A549 (cell line): ENCODE measurements at regions not wholly inside any gene's neighbourhood (a gene's known extent, or its start where the extent isn't known, plus 50 kb on each side); places are given as distances from the start of the nearest gene placed in this dataset.

Source experiments
- ATAC-seq, 2 experiments: fragments of 200-7000 bp in 1 of 2; fragments of >200 bp in 1 of 2; cut with Nextera tagmentation in 1 of 2; cut with Tn5 transposase in 1 of 2; 3 replicates each; pipeline versions ENCODE4 v1.8.0 to v1.9.1; 2018 to 2020; ENCODE audit warnings: mild to moderate bottlenecking in 1 of 2, moderate library complexity in 1 of 2
- CTCF ChIA-PET: fragments of 300-600 bp; sonication (Branson Sonifier 250); formaldehyde crosslinking; extraction: SDS; loops from one replicate; lab custom pipeline; 2021; ENCODE audit warnings: antibody characterized with exemption, inconsistent platforms; lab: Yijun Ruan, JAX
- POLR2A ChIA-PET: fragments of 350-600 bp; formaldehyde crosslinking; extraction: SDS; loops from one replicate; lab custom pipeline; 2021; ENCODE audit warnings: antibody characterized with exemption, inconsistent platforms; lab: Yijun Ruan, JAX
- DNase-seq, 2 experiments: peaks; one replicate each; pipeline versions ENCODE4 v3.0.0 to v3.0.0-alpha.2; 2011 to 2016; ENCODE audit warnings: low read depth in 1 of 2, low spot score in 1 of 2
- FAIRE-seq: peaks from 2 replicates; lab custom pipeline; 2011; peaks lifted over from hg19 to GRCh38; lab: Jason Lieb, UNC
- H3K27ac ChIP-seq, 2 experiments: fragments of >200 bp; sonication (Bioruptor Twin); formaldehyde crosslinking; 3 replicates each; pipeline ENCODE4 v1.5.1; 2016 to 2017
- H3K4me1 ChIP-seq: fragments of >200 bp; sonication (Bioruptor Twin); formaldehyde crosslinking; 3 replicates; pipeline ENCODE4 v1.6.1; 2016
- H3K4me2 ChIP-seq: fragments of >200 bp; sonication (Bioruptor Twin); formaldehyde crosslinking; 3 replicates; pipeline ENCODE4 v1.6.1; 2016
- H3K4me3 ChIP-seq: fragments of >200 bp; sonication (Bioruptor Twin); formaldehyde crosslinking; 3 replicates; pipeline ENCODE4 v1.5.1; 2016
- H3K9me3 ChIP-seq: fragments of >200 bp; sonication (Bioruptor Twin); formaldehyde crosslinking; 3 replicates; pipeline ENCODE4 v1.6.1; 2016
- CEBPB ChIP-seq, 2 experiments: fragments of >200 bp in 1 of 2; sonication (Bioruptor Twin) in 1 of 2; formaldehyde crosslinking in 1 of 2; IDR thresholded peaks; 2 replicates each; pipeline ENCODE4 v1.6.1; 2012 to 2016
- CHD2 ChIP-seq: fragments of 150-350 bp; IDR thresholded peaks from 2 replicates; pipeline ENCODE4 v1.6.1; 2014; ENCODE audit warnings: low read length; ENCODE audit not compliant: partially characterized antibody
- EP300 ChIP-seq, 2 experiments: fragments of >200 bp; sonication (Bioruptor Twin); formaldehyde crosslinking; IDR thresholded peaks; 2 replicates in 1 of 2; 3 replicates in 1 of 2; pipeline ENCODE4 v1.6.1; 2016 to 2017
- ESRRA ChIP-seq: fragments of 150-350 bp; IDR thresholded peaks from 2 replicates; pipeline ENCODE4 v1.6.1; 2014; ENCODE audit warnings: mild to moderate bottlenecking, low read length, borderline replicate concordance
- FOSB ChIP-seq: fragments of 250-450 bp; sonication (Bioruptor Pico); IDR thresholded peaks from 2 replicates; pipeline ENCODE4 v1.5.0; 2020; ENCODE audit warnings: mild to moderate bottlenecking, moderate library complexity
- FOXS1 ChIP-seq: fragments of 250-450 bp; sonication (Bioruptor Pico); IDR thresholded peaks from 2 replicates; pipeline ENCODE4 v1.5.0; 2020; ENCODE audit warnings: mild to moderate bottlenecking, moderate library complexity
- HDAC2 ChIP-seq: fragments of 200-600 bp; sonication (generic); IDR thresholded peaks from 2 replicates; pipeline ENCODE4 v1.6.1; 2016
- HEYL ChIP-seq: fragments of 250-450 bp; sonication (Bioruptor Pico); IDR thresholded peaks from 2 replicates; pipeline ENCODE4 v1.8.0; 2021; ENCODE audit warnings: mild to moderate bottlenecking, moderate library complexity
- HOXB5 ChIP-seq: fragments of 250-450 bp; sonication (Bioruptor Pico); IDR thresholded peaks from 2 replicates; pipeline ENCODE4 v1.5.0; 2020; ENCODE audit warnings: mild to moderate bottlenecking, moderate library complexity
- JUNB ChIP-seq: fragments of >200 bp; sonication (Bioruptor Twin); formaldehyde crosslinking; IDR thresholded peaks from 2 replicates; pipeline ENCODE4 v1.6.1; 2016
- MAFK ChIP-seq: fragments of 450-650 bp; IDR thresholded peaks from 2 replicates; pipeline ENCODE4 v1.6.1; 2014; ENCODE audit not compliant: partially characterized antibody
- MYC ChIP-seq: IDR thresholded peaks from 2 replicates; pipeline ENCODE4 v1.6.1; 2012; ENCODE audit warnings: mild to moderate bottlenecking, inconsistent platforms, low read length, improper control_type of control experiment, borderline replicate concordance
- NPAS2 ChIP-seq: fragments of 250-450 bp; sonication (Bioruptor Pico); IDR thresholded peaks from 2 replicates; pipeline ENCODE4 v1.8.0; 2022; ENCODE audit warnings: mild to moderate bottlenecking, moderate library complexity, borderline replicate concordance
- NR3C1 ChIP-seq: fragments of >200 bp; sonication (Bioruptor Twin); formaldehyde crosslinking; IDR thresholded peaks from 3 replicates; pipeline ENCODE4 v1.6.1; 2017
- PHF8 ChIP-seq: fragments of 200-600 bp; sonication (generic); IDR thresholded peaks from 2 replicates; pipeline ENCODE4 v1.6.1; 2016; ENCODE audit warnings: low read depth, mild to moderate bottlenecking, antibody characterized with exemption, moderate library complexity, borderline replicate concordance
- POLR2A ChIP-seq: IDR thresholded peaks from 2 replicates; pipeline ENCODE4 v1.6.1; 2012; ENCODE audit warnings: mild to moderate bottlenecking, low read length
- RFX5 ChIP-seq: fragments of 450-650 bp; IDR thresholded peaks from 2 replicates; pipeline ENCODE4 v1.7.1; 2014; ENCODE audit warnings: antibody characterized with exemption, mild to moderate bottlenecking, moderate library complexity
- SMC3 ChIP-seq: fragments of >200 bp; sonication (Bioruptor Twin); formaldehyde crosslinking; IDR thresholded peaks from 3 replicates; pipeline ENCODE4 v1.6.1; 2018; ENCODE audit warnings: inconsistent platforms
- SREBF2 ChIP-seq: fragments of 450-650 bp; IDR thresholded peaks from 2 replicates; pipeline ENCODE4 v1.6.1; 2014; ENCODE audit warnings: mild to moderate bottlenecking, moderate library complexity
- TP53 ChIP-seq: fragments of 250-450 bp; sonication (Bioruptor Pico); IDR thresholded peaks from 2 replicates; pipeline ENCODE4 v1.5.0; 2021; ENCODE audit warnings: mild to moderate bottlenecking, moderate library complexity
- ZC3H11A ChIP-seq: fragments of 450-650 bp; IDR thresholded peaks from 2 replicates; pipeline ENCODE4 v1.6.1; 2014; ENCODE audit warnings: antibody characterized with exemption, mild to moderate bottlenecking
- ZNF302 ChIP-seq: fragments of 250-450 bp; sonication (Bioruptor Pico); IDR thresholded peaks from 2 replicates; pipeline ENCODE4 v1.9.0; 2021; ENCODE audit warnings: inconsistent platforms, mild to moderate bottlenecking, moderate library complexity
- ZSCAN20 ChIP-seq: fragments of 250-450 bp; sonication (Bioruptor Pico); IDR thresholded peaks from 2 replicates; pipeline ENCODE4 v1.8.0; 2022; ENCODE audit warnings: mild to moderate bottlenecking, moderate library complexity
- WGBS: methylation state at CpG from one replicate; pipeline ENCODE4 v1.1.6; 2017; ENCODE audit errors: missing lambda C conversion rate; 5-methylcytosine and 5-hydroxymethylcytosine counted together
- TF ChIP-seq, protein P1 (sequence below): fragments of 200-600 bp; sonication (generic); IDR thresholded peaks from 2 replicates; pipeline ENCODE4 v1.6.1; 2016; ENCODE audit warnings: antibody characterized with exemption, mild to moderate bottlenecking, moderate library complexity
- TF ChIP-seq, protein P2 (sequence below): IDR thresholded peaks from 2 replicates; pipeline ENCODE4 v1.6.1; 2012
- TF ChIP-seq, protein P3 (sequence below): fragments of 250-450 bp; sonication (Bioruptor Pico); IDR thresholded peaks from 2 replicates; pipeline ENCODE4 v1.5.0; 2020; ENCODE audit warnings: low read depth, mild to moderate bottlenecking, moderate library complexity
- TF ChIP-seq, protein P4 (sequence below): IDR thresholded peaks from 2 replicates; pipeline ENCODE4 v1.6.1; 2012
- TF ChIP-seq, protein P5 (sequence below): fragments of 150-350 bp; IDR thresholded peaks from 2 replicates; pipeline ENCODE4 v1.6.1; 2014; ENCODE audit warnings: low read depth, mild to moderate bottlenecking, low read length
- TF ChIP-seq, protein P6 (sequence below): IDR thresholded peaks from 2 replicates; pipeline ENCODE4 v1.6.1; 2012; ENCODE audit warnings: low read depth, borderline replicate concordance

DNA sequence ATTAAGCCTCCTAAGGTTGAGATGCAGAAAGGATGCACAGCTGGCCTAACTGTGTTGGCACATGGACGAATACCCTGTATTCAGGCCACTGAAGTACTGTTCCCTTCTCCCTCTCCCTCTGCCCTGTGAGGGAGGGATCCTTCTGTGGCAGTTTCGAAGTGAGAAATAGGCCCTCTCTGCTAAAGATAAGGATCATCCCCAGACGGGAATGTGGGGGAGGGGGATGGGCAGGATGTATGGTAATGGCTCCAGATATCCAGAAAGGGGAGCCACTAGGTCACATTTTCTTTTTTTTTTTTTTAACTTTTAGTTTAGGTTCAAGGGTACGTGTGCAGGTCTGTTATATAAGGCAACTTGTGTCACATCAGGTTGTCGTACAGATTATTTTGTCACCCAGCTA is 463.1 kb downstream of the TBL1XR1 start:
- no peak for DNase-seq
- Histone ChIP-seq H3K27ac (no peak overlapping the region), H3K4me3 (no peak overlapping the region), H3K4me2 (no peak overlapping the region), H3K9me3 (no peaks in the 10 kb centered on the region), H3K4me1 (no peaks in the 10 kb centered on the region)
- 26% methylated on average over 5 of the region's 5 CpGs for WGBS
- TF ChIP-seq HEYL (CRISPR knock-in tag) (no peak), MYC (no peak), JUNB (no peak), POLR2A (no peak), ZSCAN20 (CRISPR knock-in tag) (no peak), FOSB (CRISPR knock-in tag) (no peak), ESRRA (no peak), RFX5 (no peak), TP53 (CRISPR knock-in tag) (no peak), SMC3 (no peak), ZNF302 (CRISPR knock-in tag) (no peak), NPAS2 (no peak), ZC3H11A (no peak), SREBF2 (no peak), NR3C1 (no peak)
- TF ChIP-seq, protein P1, sequence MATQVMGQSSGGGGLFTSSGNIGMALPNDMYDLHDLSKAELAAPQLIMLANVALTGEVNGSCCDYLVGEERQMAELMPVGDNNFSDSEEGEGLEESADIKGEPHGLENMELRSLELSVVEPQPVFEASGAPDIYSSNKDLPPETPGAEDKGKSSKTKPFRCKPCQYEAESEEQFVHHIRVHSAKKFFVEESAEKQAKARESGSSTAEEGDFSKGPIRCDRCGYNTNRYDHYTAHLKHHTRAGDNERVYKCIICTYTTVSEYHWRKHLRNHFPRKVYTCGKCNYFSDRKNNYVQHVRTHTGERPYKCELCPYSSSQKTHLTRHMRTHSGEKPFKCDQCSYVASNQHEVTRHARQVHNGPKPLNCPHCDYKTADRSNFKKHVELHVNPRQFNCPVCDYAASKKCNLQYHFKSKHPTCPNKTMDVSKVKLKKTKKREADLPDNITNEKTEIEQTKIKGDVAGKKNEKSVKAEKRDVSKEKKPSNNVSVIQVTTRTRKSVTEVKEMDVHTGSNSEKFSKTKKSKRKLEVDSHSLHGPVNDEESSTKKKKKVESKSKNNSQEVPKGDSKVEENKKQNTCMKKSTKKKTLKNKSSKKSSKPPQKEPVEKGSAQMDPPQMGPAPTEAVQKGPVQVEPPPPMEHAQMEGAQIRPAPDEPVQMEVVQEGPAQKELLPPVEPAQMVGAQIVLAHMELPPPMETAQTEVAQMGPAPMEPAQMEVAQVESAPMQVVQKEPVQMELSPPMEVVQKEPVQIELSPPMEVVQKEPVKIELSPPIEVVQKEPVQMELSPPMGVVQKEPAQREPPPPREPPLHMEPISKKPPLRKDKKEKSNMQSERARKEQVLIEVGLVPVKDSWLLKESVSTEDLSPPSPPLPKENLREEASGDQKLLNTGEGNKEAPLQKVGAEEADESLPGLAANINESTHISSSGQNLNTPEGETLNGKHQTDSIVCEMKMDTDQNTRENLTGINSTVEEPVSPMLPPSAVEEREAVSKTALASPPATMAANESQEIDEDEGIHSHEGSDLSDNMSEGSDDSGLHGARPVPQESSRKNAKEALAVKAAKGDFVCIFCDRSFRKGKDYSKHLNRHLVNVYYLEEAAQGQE = no peak
- TF ChIP-seq, protein P2, sequence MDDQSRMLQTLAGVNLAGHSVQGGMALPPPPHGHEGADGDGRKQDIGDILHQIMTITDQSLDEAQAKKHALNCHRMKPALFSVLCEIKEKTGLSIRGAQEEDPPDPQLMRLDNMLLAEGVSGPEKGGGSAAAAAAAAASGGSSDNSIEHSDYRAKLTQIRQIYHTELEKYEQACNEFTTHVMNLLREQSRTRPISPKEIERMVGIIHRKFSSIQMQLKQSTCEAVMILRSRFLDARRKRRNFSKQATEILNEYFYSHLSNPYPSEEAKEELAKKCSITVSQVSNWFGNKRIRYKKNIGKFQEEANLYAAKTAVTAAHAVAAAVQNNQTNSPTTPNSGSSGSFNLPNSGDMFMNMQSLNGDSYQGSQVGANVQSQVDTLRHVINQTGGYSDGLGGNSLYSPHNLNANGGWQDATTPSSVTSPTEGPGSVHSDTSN = no peak
- TF ChIP-seq, protein P3, sequence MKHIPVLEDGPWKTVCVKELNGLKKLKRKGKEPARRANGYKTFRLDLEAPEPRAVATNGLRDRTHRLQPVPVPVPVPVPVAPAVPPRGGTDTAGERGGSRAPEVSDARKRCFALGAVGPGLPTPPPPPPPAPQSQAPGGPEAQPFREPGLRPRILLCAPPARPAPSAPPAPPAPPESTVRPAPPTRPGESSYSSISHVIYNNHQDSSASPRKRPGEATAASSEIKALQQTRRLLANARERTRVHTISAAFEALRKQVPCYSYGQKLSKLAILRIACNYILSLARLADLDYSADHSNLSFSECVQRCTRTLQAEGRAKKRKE (CRISPR knock-in tag) = no peak
- FAIRE-seq = no peak
- CTCF ChIA-PET = no interaction called here
- ATAC-seq = no peak
- POLR2A ChIA-PET = no interaction called here

DNA sequence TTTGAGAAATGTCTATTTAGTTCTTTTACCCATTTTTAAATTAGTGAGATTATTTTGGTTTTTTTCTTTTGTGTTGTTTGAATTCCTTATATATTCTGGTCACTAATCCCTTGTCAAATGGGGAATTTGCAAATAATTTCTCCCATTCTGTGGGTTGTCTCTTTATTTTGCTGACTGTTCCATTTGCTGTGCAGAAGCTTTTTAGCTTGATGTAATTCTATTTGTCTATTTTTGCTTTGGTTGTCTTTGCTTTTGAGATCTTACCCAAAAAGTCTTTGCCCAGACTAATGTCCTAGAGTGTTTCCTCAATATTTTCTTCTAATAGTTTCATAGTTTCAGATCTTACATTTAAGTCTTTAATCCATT is 472.9 kb downstream of the TBL1XR1 start:
- CTCF ChIA-PET = no interaction called here

More for the DNA sequence above, 472.9 kb downstream of the TBL1XR1 start:
- no peak overlapping the region for H3K4me3 ChIP-seq
- no peaks in the 10 kb centered on the region for H3K9me3 ChIP-seq
- FAIRE-seq = no peak
- no peak for ATAC-seq
- H3K4me2 ChIP-seq = no peak overlapping the region
- no peaks in the 10 kb centered on the region for H3K4me1 ChIP-seq
- TF ChIP-seq ZNF302 (CRISPR knock-in tag) (no peak), NR3C1 (no peak), MAFK (no peak), EP300 (IDR thresholded peaks at IDR 0.05) (no peak), ZSCAN20 (CRISPR knock-in tag) (no peak), CEBPB (IDR thresholded peaks at IDR 0.05) (no peak), CHD2 (no peak), FOXS1 (CRISPR knock-in tag) (no peak), SMC3 (no peak), PHF8 (no peak), HOXB5 (CRISPR knock-in tag) (no peak), HDAC2 (no peak)
- TF ChIP-seq, protein P4, sequence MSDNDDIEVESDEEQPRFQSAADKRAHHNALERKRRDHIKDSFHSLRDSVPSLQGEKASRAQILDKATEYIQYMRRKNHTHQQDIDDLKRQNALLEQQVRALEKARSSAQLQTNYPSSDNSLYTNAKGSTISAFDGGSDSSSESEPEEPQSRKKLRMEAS = no peak
- TF ChIP-seq, protein P5, sequence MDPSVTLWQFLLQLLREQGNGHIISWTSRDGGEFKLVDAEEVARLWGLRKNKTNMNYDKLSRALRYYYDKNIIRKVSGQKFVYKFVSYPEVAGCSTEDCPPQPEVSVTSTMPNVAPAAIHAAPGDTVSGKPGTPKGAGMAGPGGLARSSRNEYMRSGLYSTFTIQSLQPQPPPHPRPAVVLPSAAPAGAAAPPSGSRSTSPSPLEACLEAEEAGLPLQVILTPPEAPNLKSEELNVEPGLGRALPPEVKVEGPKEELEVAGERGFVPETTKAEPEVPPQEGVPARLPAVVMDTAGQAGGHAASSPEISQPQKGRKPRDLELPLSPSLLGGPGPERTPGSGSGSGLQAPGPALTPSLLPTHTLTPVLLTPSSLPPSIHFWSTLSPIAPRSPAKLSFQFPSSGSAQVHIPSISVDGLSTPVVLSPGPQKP = no peak
- TF ChIP-seq, protein P6, sequence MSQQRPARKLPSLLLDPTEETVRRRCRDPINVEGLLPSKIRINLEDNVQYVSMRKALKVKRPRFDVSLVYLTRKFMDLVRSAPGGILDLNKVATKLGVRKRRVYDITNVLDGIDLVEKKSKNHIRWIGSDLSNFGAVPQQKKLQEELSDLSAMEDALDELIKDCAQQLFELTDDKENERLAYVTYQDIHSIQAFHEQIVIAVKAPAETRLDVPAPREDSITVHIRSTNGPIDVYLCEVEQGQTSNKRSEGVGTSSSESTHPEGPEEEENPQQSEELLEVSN = no peak
- TF ChIP-seq, protein P3 (CRISPR knock-in tag) = no peak
- DNase-seq = no peak
- H3K27ac ChIP-seq = no peak overlapping the region
- POLR2A ChIA-PET = no interaction called here
